HepG2 (cell line): ENCODE measurements at regions not wholly inside any gene's neighbourhood (a gene's known extent, or its start where the extent isn't known, plus 50 kb on each side); places are given as distances from the start of the nearest gene placed in this dataset.

Experiments used
- CHD2 ChIP-seq: IDR thresholded peaks from 2 replicates; pipeline ENCODE4 v1.6.1; 2011; ENCODE audit warnings: low read depth, low read length, improper control_type of control experiment
- ESRRA ChIP-seq: sonication (generic); formaldehyde crosslinking; IDR thresholded peaks from 2 replicates; pipeline ENCODE4 v1.5.1; 2020; ENCODE audit warnings: mild to moderate bottlenecking, low read depth, missing genetic modification reagents
- MXI1 ChIP-seq: IDR thresholded peaks from 3 replicates; pipeline ENCODE4 v1.6.1; 2012; ENCODE audit warnings: low read depth, low read length, inconsistent platforms, borderline replicate concordance
- NCOA2 ChIP-seq: sonication (generic); formaldehyde crosslinking; IDR thresholded peaks from 2 replicates; pipeline ENCODE4 v1.8.0; 2022; ENCODE audit warnings: inconsistent platforms
- SIX4 ChIP-seq: sonication (generic); formaldehyde crosslinking; IDR thresholded peaks from 2 replicates; pipeline ENCODE4 v1.4.0; 2020; ENCODE audit warnings: missing genetic modification reagents
- TCF7L2 ChIP-seq: IDR thresholded peaks from 2 replicates; pipeline ENCODE4 v1.6.1; 2011; ENCODE audit warnings: mild to moderate bottlenecking, low read depth, low read length, moderate library complexity

GRCh38 chr3:194205675-194206133 lies 69.8 kb downstream of the HES1 start:
- TF ChIP-seq NCOA2 (CRISPR knock-in tag), result no peak
- no peak for TF ChIP-seq SIX4
- TF ChIP-seq ESRRA, result no peak
- TF ChIP-seq MXI1, result no peak
- TF ChIP-seq TCF7L2, result no peak
- TF ChIP-seq CHD2, result no peak
